Activated CD8-positive, alpha-beta T cell treated with anti-CD3 and anti-CD28 coated beads for 36 hours (primary cell): ENCODE measurements at regions not wholly inside any gene's neighbourhood (a gene's known extent, or its start where the extent isn't known, plus 50 kb on each side); places are given as distances from the start of the nearest gene placed in this dataset.

Experiments used
- ATAC-seq: fragments of 200-7000 bp; cut with Tn5 transposase; one replicate; pipeline ENCODE4 v1.10.0; 2021; ENCODE audit warnings: mild to moderate bottlenecking, moderate library complexity
- CTCF ChIA-PET: fragments of 350-600 bp; sonication (Branson Sonifier 250); formaldehyde crosslinking; loops from one replicate; lab custom pipeline; 2021; ENCODE audit warnings: antibody characterized with exemption; lab: Charles Lee
- POLR2A ChIA-PET: fragments of 350-600 bp; sonication (Branson Sonifier 250); formaldehyde crosslinking; loops from one replicate; lab custom pipeline; 2021; ENCODE audit warnings: antibody characterized with exemption; lab: Charles Lee
- DNase-seq: peaks from one replicate; pipeline ENCODE4 v3.0.0-alpha.2; 2020
- H3K27ac Mint-ChIP-seq: one replicate; pipeline ENCODE4 v1.8.0; 2021; ENCODE audit warnings: mild to moderate bottlenecking, mixed read lengths
- H3K27me3 Mint-ChIP-seq: one replicate; pipeline ENCODE4 v1.8.0; 2021; ENCODE audit warnings: mixed read lengths
- H3K36me3 Mint-ChIP-seq: one replicate; pipeline ENCODE4 v1.8.0; 2021; ENCODE audit warnings: low read depth, mixed read lengths
- H3K4me1 Mint-ChIP-seq: one replicate; pipeline ENCODE4 v1.8.0; 2021; ENCODE audit warnings: low read depth, mixed read lengths
- H3K4me3 Mint-ChIP-seq: one replicate; pipeline ENCODE4 v1.8.0; 2021; ENCODE audit warnings: mild to moderate bottlenecking, moderate library complexity, mixed read lengths
- H3K9me3 Mint-ChIP-seq: one replicate; pipeline ENCODE4 v1.8.0; 2021; ENCODE audit warnings: mixed read lengths
- CTCF ChIP-seq: fragments of 200-600 bp; IDR thresholded peaks from one replicate; pipeline ENCODE4 v1.8.0; 2022; ENCODE audit warnings: antibody characterized with exemption, mild to moderate bottlenecking
- intact Hi-C: fragments of 100-400 bp; cut with micrococcal nuclease; formaldehyde crosslinking; loops from one replicate; pipeline ENCODE4 v1.10.0; 2022

GRCh38 chr2:118197011-118197675, 108.9 kb downstream of the INSIG2 start:
- Mint-ChIP-seq H3K36me3 (no peaks in the 10 kb centered on the region), H3K27ac (no peak overlapping the region), H3K4me1 (peaks cover 4% of the 10 kb centered on the region), H3K9me3 (no peaks in the 10 kb centered on the region), H3K4me3 (no peak overlapping the region), H3K27me3 (peaks cover 4% of the 10 kb centered on the region)
- ChIA-PET CTCF (interaction anchor here (0.7 kb wide), 1 partner anchor 151 kb away, joined by 3 read pairs; no protein-coding TSS in a partner anchor), POLR2A (no interaction called here)
- DNase-seq: no peak
- intact Hi-C loops: no loop called here
- peak; percentile 51 for ATAC-seq
- TF ChIP-seq CTCF: no peak

- Mint-ChIP-seq H3K9me3 (no peaks in the 10 kb centered on the region), H3K4me1 (peaks cover 9% of the 10 kb centered on the region), H3K27me3 (no peaks in the 10 kb centered on the region), H3K4me3 (no peak overlapping the region), H3K27ac (no peak overlapping the region), H3K36me3 (peaks cover 4% of the 10 kb centered on the region)
- POLR2A ChIA-PET: no interaction called here
- TF ChIP-seq CTCF: no peak
- intact Hi-C loops: no loop called here
- ATAC-seq (no peak), DNase-seq (no peak)
- CTCF ChIA-PET: no interaction called here
Observed at GRCh38 chr2:118190474-118190873, 102.2 kb downstream of the INSIG2 start.

- ChIA-PET CTCF (interaction anchor here (0.9 to 3.6 kb wide), 4 partner anchors 8 to 668 kb away, joined by 3 to 15 read pairs (median 3); partner anchors contain the start of gene DDX18), POLR2A (interaction anchor here (0.6 to 1.6 kb wide), 5 partner anchors 18 to 372 kb away, joined by 3 to 5 read pairs (median 3); partner anchors contain the start of genes DDX18 and INSIG2)
- peaks cover 14% of the 10 kb centered on the region for H3K4me1 Mint-ChIP-seq
- no peaks in the 10 kb centered on the region for H3K27me3 Mint-ChIP-seq
- H3K4me3 Mint-ChIP-seq: peak overlapping the region; percentile 89
- H3K9me3 Mint-ChIP-seq: no peaks in the 10 kb centered on the region
- peaks cover 4% of the 10 kb centered on the region for H3K36me3 Mint-ChIP-seq
- intact Hi-C loops: loop anchor here (10.0 kb wide), 1 partner anchor 142 kb away; no protein-coding TSS in a partner anchor
- ATAC-seq (no peak), DNase-seq (no peak)
- no peak for TF ChIP-seq CTCF
- peak overlapping the region; percentile 97 for H3K27ac Mint-ChIP-seq
Observed at GRCh38 chr2:118186858-118187254, 98.6 kb downstream of the INSIG2 start.

GRCh38 chr2:118186110-118186857, 98.0 kb downstream of the INSIG2 start:
- intact Hi-C loops: loop anchor here (10.0 kb wide), 1 partner anchor 141 kb away; no protein-coding TSS in a partner anchor
- H3K36me3 Mint-ChIP-seq: peaks cover 4% of the 10 kb centered on the region
- no peak for TF ChIP-seq CTCF
- ATAC-seq: peak; percentile 88
- peaks cover 14% of the 10 kb centered on the region for H3K4me1 Mint-ChIP-seq
- ChIA-PET POLR2A (interaction anchor here (0.6 to 1.6 kb wide), 6 partner anchors 17 to 372 kb away, joined by 3 to 5 read pairs (median 3); partner anchors contain the start of genes DDX18 and INSIG2), CTCF (interaction anchor here (0.9 to 3.6 kb wide), 4 partner anchors 9 to 669 kb away, joined by 3 to 15 read pairs (median 3); partner anchors contain the start of gene DDX18)
- no peaks in the 10 kb centered on the region for H3K27me3 Mint-ChIP-seq
- H3K4me3 Mint-ChIP-seq: peak overlapping the region; percentile 89
- H3K9me3 Mint-ChIP-seq: no peaks in the 10 kb centered on the region
- peak; percentile 91 for DNase-seq
- peak overlapping the region; percentile 97 for H3K27ac Mint-ChIP-seq
